T-helper 2 cell treated with Interferon-gamma antibody and Interleukin-4, amounts not matched to agents 100 ng/mL and 5 ng/mL, for 36 hours (primary cell): ENCODE measurements at regions not wholly inside any gene's neighbourhood (a gene's known extent, or its start where the extent isn't known, plus 50 kb on each side); places are given as distances from the start of the nearest gene placed in this dataset.

Experiments
- intact Hi-C: fragments of 100-400 bp; cut with micrococcal nuclease; formaldehyde crosslinking; loops from one replicate; pipeline ENCODE4 v1.15.1; 2023

GRCh38 chr2:191557841-191558240, 120.1 kb upstream of the NABP1 start:
- intact Hi-C loops = loop anchor here (5.0 kb wide), 2 partner anchors 199 to 254 kb away; no protein-coding TSS in a partner anchor

GRCh38 chr2:191559569-191559968, 118.4 kb upstream of the NABP1 start:
- intact Hi-C loops = loop anchor here (5.0 kb wide), 2 partner anchors 198 to 253 kb away; no protein-coding TSS in a partner anchor

GRCh38 chr2:191560411-191560980, 117.4 kb upstream of the NABP1 start:
- intact Hi-C loops = no loop called here

GRCh38 chr2:191565120-191565519, 112.8 kb upstream of the NABP1 start:
- intact Hi-C loops = no loop called here

GRCh38 chr2:191565647-191566198, 112.2 kb upstream of the NABP1 start:
- intact Hi-C loops = loop anchor here (1.0 kb wide), 2 partner anchors 126 to 597 kb away; no protein-coding TSS in a partner anchor

- intact Hi-C loops = loop anchor here (1.0 kb wide), 2 partner anchors 125 to 596 kb away; no protein-coding TSS in a partner anchor
These were observed 111.6 kb upstream of the NABP1 start for GRCh38 chr2:191566344-191566743.

GRCh38 chr2:191567206-191567605, 110.7 kb upstream of the NABP1 start:
- intact Hi-C loops = no loop called here

- intact Hi-C loops = no loop called here
These were observed 108.9 kb upstream of the NABP1 start for GRCh38 chr2:191569025-191569424.

- intact Hi-C loops = loop anchor here (1.0 to 5.0 kb wide), 5 partner anchors 46 to 171 kb away; partner anchors contain the start of gene NABP1
These were observed 106.7 kb upstream of the NABP1 start for GRCh38 chr2:191571163-191571769.

GRCh38 chr2:191572319-191572718, 105.6 kb upstream of the NABP1 start:
- intact Hi-C loops = loop anchor here (5.0 kb wide), 2 partner anchors 105 to 170 kb away; partner anchors contain the start of gene NABP1

GRCh38 chr2:191573216-191573615, 104.7 kb upstream of the NABP1 start:
- intact Hi-C loops = loop anchor here (5.0 kb wide), 2 partner anchors 104 to 169 kb away; partner anchors contain the start of gene NABP1

GRCh38 chr2:191574232-191574631, 103.7 kb upstream of the NABP1 start:
- intact Hi-C loops = loop anchor here (5.0 kb wide), 2 partner anchors 103 to 168 kb away; partner anchors contain the start of gene NABP1

- intact Hi-C loops = no loop called here
These were observed 100.3 kb upstream of the NABP1 start for GRCh38 chr2:191577605-191578004.

GRCh38 chr2:191578031-191578430, 99.9 kb upstream of the NABP1 start:
- intact Hi-C loops = no loop called here

GRCh38 chr2:191580581-191580980, 97.4 kb upstream of the NABP1 start:
- intact Hi-C loops = no loop called here

- intact Hi-C loops = no loop called here
These were observed 96.9 kb upstream of the NABP1 start for GRCh38 chr2:191581003-191581402.

GRCh38 chr2:191582355-191582754, 95.6 kb upstream of the NABP1 start:
- intact Hi-C loops = no loop called here

- intact Hi-C loops = no loop called here
These were observed 86.9 kb upstream of the NABP1 start for GRCh38 chr2:191591025-191591424.

- intact Hi-C loops = no loop called here
These were observed 84.1 kb upstream of the NABP1 start for GRCh38 chr2:191593622-191594385.

- intact Hi-C loops = no loop called here
These were observed 80.7 kb upstream of the NABP1 start for GRCh38 chr2:191597186-191597751.

GRCh38 chr2:191598296-191598695, 79.6 kb upstream of the NABP1 start:
- intact Hi-C loops = no loop called here
